GM19239 (cell line): ENCODE measurements at regions not wholly inside any gene's neighbourhood (a gene's known extent, or its start where the extent isn't known, plus 50 kb on each side); places are given as distances from the start of the nearest gene placed in this dataset.

Experiments used
- DNase-seq: peaks from one replicate; pipeline ENCODE4 v3.0.0; 2011; ENCODE audit warnings: low spot score; ENCODE audit not compliant: insufficient read length
- FAIRE-seq: peaks from 2 replicates; lab custom pipeline; 2011; peaks lifted over from hg19 to GRCh38; lab: Jason Lieb, UNC

DNA sequence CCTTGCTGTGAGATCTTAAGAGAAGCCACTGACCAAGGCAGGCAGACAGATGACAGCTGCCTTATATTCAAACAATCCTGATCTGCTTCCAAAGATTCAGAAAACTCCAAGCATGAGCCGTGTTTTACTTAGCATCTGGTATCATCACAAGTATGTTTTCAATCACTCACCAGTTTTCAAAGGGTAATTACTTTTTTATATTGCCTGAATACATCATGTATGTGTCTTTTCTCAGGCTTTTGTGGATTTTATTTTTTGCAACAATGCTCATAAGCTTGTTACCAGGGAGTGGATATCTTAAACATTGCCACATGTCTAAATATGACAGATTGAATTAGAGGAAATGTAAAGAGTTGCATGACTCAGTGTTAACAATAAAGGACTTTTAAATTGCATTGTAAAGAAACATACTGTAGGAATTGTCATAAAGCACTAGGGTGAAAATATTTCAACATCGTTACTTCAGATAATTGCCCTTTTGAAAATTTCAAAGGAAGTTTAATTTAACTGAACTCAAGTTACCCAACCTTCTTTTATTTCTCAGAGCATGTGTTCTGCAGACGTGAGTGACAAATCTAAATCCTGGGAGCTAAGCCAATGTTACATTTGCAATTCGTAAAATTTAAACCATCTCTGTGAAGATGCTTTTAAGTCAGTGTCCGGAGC lies 326.1 kb downstream of the PLK2 start:
- no peak for DNase-seq
- FAIRE-seq = no peak

DNA sequence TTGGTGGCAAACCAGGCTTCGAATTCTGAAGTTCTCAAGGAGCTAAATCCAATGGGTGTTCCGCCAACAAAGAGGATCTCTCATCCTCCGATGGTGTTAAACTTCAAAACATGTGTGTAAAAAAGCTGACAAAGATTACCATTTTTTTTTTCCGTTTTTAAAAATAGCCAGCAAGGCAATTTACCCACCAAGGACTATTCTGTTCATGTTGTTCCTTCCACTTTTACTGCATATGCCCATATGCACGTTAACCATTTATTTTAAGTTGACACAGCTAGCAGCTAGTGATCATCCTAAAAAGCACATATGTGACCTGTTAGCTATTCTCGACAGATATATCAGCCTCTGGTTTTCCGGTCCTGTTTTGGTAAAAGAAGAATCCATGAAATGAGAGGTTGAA lies 326.7 kb downstream of the PLK2 start:
- DNase-seq (no peak), FAIRE-seq (no peak)

DNA sequence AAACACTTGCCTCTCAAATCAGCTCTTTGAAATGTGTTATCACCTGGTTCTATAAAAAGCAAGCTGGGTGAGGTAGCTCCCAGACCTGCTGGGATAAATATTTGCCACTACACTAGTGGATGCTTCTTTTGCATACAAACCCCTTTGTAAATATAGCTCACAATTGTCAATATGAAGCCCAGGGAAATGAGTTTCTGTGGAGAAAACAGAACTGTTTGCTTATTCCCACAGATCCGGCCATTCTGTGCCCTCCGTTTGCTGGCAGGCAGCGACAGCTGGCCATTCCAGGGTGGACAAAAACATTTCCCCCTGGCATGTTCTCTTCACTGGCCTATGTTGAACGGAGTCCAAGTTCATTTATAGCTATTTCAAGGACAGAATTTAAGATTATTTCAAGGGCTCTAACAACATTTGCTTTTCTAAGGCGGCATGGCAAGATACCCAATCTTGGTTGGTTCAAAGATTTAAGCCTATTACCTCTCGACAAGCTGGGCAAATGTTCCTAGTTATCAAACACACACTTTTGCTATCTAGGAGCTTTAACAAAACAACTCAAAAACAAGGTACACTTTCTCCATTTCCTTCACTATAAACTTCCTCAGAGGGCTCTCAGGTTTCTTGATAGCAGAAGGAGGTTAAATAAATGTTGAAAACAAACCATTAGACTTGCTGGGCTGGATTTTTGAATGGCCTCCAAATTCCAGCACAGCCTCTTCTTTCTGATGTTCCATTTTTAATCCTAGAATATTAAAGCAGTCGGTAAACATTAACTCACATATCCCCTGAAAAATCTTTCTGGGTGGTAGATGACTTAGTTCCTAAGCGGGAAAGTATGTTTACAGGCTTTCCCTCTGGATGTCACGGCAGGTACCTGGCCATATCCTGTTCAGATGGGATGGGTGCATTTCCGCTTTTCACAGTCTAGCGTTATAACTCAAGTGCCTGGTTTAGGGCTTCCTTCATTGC lies 332.3 kb downstream of the PLK2 start:
- no peak for DNase-seq
- no peak for FAIRE-seq

DNA sequence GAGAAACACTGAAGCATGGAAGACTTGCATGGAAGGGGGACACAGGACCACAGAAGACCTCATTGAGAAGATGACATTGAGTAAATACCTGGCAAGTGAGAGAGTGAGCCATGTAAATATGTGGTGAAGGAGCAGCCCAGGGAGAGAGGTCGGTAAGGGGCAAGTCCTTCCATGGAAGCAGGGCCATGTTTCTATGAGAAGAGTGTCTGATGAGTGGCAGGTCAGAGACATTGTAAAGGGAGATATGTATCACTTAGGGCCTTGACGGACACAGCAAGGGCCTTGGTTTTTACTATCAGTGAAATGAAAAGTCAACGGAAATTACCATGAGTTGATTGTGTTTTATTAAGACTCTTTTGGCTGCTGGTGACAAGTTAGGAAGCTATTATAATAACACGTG lies 336.4 kb downstream of the PLK2 start:
- DNase-seq = no peak
- no peak for FAIRE-seq

DNA sequence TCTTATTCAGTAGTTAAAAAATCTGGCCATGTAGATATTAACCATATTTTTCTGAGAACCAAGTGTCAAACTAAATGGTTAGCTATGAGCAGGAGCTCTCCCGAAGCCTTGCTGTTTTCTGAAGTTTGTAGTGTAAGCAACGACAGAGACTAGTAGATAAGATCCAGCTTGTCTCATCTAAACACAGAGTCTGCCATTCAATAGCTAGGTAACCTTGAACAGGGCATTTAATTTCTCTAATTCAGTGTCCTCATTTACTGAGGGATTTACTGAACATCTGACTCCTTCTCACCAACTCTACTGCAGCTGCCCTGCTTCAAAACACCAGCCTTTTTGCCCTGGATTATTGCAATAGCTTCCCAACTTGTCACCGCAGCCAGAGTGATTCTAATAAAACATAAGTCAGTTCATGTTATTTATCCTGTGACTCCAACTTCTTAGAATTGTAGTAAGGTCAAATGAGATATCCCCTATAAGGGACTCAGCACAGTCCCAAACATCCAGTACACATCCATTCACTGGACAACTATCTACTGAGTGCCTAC lies 337.0 kb downstream of the PLK2 start:
- DNase-seq (no peak), FAIRE-seq (no peak)

DNA sequence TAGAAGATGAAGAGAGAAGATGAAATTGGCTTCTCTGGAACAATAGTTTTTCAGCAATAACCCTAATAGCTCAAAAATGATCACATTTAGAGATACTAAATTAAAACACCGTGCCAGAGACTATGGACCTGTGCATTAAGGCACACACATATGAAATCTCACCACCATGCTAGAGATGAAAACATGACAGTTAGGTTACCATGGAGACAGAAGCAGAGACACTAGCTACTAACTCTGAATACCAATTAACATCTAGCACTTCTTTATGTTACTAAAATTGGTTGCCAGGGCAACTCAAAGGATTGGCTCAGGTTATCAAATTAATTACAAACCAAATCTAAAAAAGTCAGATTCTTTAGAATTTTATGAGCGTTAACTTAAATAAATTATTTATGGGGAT lies 337.7 kb downstream of the PLK2 start:
- DNase-seq (no peak), FAIRE-seq (no peak)

DNA sequence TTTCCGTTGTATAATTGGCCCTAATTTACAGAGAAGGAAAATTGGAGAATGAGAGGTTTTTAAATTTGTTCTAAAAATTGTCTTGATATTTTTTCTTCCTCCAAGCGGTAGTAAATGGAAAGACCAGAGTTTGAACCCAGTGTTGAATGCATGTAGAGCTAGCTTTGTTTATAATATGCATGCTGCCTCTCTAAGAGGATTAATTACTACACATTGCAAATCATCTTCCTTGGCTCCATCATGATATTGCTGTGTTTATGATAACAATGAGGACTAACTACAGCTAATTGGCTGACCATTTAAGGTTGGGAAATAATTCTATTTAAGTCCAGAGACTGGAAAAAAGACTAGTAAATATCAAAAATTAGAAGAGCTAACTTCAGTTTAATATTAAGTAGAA lies 338.5 kb downstream of the PLK2 start:
- no peak for DNase-seq
- no peak for FAIRE-seq

DNA sequence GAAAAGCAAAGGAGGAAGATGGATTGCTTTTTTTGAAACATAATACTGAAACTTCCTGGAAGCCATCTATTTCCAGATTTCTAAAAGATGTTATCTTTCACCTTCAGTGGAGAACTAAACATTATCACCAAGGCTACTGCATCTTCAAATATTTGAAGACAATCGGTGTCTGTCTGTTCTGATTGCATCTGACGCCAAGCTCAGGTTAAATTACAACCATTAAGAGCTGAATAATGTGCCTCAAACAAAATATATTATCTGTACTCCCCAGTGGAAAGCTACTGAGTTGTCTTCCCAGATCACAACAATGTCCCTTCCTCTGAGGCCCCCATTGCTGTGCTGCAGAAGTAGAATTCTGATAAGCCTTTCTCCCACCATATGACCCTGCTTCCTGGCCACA lies 342.3 kb downstream of the PLK2 start:
- DNase-seq (no peak), FAIRE-seq (no peak)

DNA sequence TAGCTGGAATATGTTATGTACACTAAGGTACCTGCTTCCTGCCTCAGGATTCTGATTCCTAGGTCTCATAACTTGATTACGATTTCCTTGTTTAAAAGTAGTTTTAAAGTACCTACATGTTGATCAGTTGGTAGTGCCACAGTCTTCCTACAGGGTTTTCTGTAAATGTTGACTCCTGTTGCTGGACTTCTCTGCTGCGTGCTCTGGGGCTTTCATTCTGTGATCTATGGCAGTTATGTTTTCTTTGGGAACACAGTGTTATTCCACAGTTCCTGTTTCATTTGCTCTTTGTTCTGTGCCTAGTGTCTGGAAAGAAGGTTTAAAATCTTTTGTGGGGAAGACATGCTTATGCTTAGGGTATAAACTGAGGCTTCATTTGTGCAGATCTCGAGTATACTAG lies 343.5 kb downstream of the PLK2 start:
- no peak for DNase-seq
- FAIRE-seq = no peak

DNA sequence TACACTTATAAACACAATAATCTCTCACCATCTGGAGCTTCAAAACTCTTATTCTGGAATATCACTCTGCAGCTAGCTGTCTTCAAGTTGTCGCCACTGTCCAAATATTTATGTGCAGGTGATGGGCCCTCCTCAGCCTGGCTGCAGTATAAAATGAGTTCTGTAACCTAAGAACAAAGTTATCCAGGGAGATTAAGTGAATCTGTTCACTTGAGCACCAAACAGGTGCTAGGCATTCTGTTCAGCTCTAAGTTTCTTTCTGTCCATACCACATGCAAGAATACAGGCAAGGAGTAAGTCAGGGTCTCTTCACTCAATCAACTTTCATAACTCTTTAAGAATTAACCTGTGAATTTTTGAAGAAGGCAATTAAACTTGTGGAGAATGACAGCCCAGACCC lies 344.1 kb downstream of the PLK2 start:
- FAIRE-seq (no peak), DNase-seq (no peak)

DNA sequence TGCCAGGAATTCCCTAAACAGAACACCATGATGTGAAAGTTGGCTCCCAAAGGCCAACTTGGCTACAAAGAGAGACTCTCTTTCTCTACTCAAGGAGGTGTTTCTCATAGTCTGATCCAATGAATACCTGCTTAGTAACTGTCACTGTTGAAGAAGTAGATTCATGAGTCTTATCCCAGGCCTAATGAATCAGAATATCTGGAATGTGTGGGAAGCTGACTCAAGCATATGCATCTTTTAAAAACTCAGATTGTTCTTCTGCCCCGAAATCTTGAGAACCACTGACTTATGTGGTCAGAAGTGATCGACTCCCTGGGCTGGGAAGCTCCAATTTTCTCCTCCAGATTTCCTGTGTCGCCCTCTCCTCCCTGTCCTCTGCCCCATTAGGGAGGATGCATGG lies 345.6 kb downstream of the PLK2 start:
- DNase-seq (no peak), FAIRE-seq (no peak)

DNA sequence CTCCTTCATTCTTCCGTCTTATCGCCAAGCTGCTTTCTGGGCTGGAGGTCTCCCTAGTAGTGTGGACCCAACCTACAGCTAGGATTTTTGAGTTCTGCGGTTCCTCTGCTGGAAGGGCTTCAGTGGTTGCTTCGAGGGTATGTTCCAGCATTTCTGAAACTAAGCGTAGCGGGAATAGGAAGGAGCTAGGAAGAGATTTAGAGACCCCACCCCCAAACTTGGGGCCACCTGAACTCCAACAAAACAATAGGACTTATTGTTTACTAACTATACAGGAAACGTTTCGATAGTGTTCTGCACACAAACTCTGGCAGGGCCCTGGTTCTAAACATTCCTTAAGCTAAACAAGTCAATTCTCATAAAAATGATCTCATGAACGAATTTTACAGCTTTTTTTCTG lies 346.7 kb downstream of the PLK2 start:
- DNase-seq (no peak), FAIRE-seq (no peak)

DNA sequence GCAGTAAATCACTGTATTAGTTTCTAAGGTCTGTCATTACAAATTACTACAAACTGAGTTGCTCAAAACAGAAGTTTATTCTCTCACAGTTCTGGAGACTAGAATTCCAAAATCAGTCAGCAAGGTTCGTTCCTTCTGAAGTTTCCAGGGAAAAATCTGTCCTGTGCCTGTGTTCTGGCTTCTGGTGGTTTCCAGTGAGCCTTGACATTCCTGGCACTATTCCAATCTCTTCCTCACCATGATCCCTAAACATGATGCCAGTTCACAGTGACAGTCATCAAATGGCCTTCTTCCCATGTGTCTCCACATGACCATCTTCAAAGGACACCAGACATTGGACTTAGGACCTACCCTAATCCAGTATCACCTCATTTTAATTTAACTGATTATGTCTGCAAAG lies 351.4 kb downstream of the PLK2 start:
- FAIRE-seq = no peak
- DNase-seq = no peak

DNA sequence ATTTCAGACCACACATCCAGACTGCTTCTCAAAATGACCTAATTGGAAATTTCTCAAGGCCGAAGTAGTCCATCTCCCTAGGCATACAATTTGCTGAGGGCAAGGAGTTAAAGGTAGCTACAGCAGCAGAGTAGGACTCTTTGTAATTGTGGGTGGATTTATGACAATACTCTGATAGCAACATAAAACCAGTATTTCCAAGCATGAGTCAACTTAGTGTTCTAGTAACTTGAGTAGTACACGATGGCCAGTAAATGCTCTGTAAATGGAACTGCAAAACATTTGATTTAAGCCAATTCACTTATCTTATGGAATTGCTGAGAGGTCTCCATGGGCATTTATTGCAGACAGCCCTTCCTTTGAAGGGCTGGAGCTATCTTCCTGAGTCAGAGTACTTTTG lies 352.2 kb downstream of the PLK2 start:
- no peak for DNase-seq
- no peak for FAIRE-seq

DNA sequence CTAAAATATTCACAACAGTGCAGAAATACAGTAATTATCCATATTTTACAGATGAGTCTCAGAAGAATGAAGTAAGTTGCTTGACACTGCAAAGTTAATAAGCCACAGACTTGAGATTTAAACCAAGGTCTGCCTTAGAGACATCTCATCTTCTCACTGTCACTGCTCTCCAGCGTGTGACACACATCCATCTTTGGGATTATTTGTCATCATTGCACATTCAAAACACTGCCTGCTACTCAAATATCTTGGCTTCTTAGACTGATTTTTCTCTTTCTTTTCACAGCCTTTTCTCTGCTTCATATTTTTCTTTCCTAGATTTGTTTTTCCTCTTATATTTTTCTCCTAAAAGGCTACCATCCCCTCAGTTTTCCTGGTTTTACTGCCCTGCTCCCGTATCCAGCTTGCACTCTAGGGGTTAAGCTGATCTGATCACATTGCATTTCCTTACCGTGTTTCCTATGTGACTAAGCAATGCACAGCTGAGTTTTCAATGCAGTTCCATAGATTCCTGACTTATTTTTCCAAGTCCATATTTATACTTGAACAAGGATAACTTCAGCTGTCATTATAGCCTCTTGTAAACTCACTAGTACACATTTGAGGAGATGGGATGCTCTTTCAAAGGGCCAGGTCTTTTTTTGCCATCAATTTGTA lies 353.0 kb downstream of the PLK2 start:
- DNase-seq (no peak), FAIRE-seq (no peak)

DNA sequence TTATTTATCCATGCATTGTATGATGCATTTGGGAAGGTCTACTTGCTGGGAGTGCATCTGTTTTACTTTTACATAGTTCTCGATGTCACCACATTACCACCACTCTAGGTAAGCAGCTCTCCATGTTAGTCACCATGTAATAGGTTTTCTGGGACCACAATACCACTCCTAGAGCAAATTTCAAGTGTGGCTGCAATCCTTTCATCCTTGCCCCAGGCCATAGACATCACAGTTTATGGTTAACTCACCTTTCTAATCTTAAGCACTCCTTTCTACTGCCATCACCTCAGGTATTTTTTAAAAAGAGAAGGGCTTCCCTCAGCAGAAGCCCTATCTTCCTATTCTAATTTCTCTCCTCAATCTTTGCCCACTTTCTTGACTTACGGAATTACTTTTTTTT lies 354.1 kb downstream of the PLK2 start:
- DNase-seq = no peak
- FAIRE-seq = no peak

DNA sequence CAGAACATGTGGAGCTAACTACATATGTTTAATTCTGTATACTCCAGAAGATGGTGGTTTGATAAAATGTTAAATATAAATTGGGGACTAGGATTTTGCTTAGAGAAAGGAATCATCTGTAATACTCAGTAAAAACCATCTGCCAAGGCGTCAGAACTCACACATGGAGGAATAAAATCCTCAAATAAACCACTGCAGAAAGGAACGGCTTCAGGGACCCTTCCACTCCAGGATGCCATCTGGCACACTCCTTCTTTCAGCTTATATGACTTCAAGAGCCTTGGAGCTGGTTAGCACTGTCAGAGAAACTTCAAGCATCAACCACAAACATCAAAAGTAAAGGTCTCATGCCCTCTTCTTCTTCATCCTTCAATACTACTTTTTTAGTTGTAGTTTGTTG lies 360.6 kb downstream of the PLK2 start:
- FAIRE-seq = no peak
- no peak for DNase-seq

DNA sequence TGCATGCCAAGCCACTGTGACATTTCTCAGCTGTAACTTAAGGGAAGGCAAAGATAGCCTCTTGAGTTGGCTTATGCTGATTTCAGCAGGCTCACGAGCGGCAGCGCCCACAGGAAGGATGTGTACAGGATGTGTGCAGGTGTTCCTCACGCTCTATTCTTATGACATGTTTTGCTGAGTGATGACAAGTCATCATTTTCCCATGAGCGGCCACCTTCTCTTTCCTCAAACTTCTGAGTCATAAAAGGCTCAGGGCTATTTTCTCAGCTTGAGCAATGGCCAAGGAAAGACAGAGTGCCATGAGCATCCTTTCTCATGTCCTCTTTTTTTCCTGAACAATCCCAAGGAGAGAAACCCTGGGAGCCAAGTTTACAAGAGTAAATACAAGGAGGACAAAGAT lies 365.9 kb downstream of the PLK2 start:
- no peak for FAIRE-seq
- DNase-seq = no peak

DNA sequence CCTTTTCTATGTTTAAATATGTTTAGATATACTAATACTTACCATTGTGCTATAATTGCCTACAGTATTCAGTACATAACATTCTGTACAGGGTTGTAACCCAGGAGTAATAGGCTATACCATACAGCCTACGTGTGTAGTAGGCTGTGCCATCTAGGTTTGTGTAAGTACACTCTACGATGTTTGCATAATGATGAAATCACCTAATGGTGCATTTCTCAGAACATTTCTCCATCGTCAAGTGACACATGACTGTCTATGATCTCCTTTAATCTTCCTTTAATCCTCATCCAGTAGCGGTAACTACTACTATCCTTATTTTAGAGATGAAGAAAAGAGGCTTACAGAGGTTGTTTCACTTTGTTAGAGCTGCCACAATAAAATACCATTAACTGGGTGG lies 369.2 kb downstream of the PLK2 start:
- no peak for DNase-seq
- no peak for FAIRE-seq

DNA sequence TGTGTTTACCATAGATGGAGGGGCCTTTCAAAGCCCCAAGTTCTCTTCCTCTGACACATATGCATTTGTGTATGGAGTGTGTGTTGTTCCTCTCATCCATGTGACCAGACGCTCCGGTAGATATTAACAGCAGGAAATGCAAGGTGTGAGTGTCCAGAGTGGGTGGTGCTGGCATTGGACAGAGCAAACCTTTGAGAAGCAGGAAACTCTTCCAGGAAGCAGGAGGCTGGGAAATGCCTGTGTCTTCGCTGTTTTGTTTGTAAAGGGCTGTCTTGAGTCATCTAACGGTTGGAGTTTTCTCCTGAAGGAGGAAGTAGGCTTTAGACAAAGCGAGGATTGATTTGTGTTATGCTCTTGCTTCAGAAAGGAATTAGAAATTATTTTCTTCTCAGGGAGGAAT lies 370.9 kb downstream of the PLK2 start:
- DNase-seq (no peak), FAIRE-seq (no peak)

DNA sequence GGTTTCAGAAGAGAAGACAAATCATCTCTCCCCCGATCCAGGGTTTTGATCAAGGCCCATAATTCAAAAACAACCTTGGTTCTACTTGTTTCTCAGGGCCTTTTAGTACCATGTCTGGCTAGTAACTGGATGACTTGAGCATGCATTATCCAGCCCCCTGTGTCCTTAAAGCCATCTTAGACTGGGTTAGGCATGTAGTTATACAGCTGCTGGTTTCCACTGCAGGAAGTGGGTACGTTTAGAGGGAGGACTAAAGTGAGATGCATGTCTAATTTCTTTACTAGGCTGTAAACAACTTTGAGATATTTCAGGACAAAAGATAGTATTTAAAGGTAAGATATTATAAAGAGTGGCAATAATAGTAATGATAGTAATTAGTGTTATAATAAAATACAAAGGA lies 372.0 kb downstream of the PLK2 start:
- FAIRE-seq (no peak), DNase-seq (no peak)
